GM19025 (cell line): ENCODE measurements at regions not wholly inside any gene's neighbourhood (a gene's known extent, or its start where the extent isn't known, plus 50 kb on each side); places are given as distances from the start of the nearest gene placed in this dataset.

Experiments
- ATAC-seq: cut with Tn5 transposase; IDR thresholded peaks from one replicate; pipeline ENCODE4 v1.9.1; 2021; ENCODE audit warnings: mild to moderate bottlenecking, low read depth, moderate library complexity; ENCODE audit not compliant: unreplicated experiment

DNA sequence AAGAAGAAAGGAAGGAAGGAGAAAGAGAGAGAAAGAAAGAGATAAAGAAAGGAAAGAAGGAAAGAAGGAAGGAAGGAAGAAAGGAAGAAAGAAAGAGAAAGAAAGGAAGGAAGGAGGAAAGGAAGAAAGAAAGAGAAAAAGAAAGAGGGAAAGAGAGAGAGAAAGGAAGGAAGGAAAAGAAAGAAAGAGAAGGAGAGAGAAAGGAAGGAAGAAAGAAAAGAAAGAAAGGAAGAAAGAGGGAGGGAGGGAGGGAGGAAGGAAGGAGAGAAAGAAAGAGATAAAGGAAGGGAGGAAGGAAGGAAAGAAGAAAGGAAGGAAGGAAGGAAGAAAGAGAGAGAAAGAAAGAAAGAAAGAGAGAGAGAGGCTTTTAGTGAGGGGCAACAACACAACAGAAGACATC is 135.1 kb upstream of the VSTM2B start:
- ATAC-seq = no peak

DNA sequence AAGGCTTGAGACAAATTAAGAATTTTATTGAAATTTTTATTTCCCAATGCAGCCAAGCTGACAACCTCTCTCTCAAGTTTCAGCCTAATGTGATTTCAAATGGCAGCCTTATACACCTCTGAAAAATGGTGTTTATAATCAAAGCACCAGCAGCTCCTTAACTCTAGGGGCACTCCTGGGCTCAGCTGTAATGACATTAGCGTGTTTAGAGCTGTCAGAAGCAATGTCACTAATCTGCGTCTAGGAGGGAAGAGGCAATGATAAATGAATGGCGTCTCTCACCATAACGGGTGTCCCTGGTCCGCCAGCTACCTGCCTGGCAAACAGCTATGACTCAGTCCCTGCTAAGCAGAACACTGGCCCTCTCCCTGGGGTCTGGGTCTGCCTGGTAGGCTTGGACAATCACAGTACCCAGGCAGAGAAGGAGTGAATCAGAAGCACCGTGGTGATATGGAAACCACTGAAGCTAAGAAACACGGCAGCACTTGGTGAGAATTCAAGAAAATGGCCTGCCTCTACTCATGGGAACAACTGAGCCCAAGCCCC is 131.8 kb upstream of the VSTM2B start:
- ATAC-seq = no peak

DNA sequence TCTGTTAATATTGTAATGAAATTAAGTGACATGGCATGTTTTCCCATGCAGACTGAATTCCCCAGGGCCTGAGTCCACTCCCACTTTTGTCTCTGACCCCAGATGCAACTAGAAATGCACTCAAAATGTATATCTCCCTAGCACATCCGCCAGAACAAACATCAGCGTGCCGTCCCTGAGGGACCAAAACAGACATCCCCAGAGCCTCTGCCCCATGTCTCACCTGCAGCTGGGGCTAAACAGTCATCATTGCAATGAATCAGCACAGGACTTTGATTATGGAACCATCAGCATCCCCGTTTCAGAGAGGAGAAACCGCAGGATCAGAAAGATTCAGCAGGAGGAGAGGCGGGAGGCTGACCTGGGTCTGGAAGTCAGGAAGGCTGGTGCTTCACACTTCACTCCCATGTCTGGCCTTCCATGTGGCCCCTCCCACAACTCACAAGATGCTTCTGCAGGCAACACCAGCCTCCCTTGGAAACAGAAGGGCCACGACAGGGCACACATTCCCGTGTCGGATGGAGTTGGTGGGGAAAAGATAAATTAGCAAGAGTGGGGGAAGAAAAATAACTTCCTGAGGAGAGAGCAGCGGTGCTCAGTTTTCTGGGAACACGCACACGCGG is 130.6 kb upstream of the VSTM2B start:
- no peak for ATAC-seq

DNA sequence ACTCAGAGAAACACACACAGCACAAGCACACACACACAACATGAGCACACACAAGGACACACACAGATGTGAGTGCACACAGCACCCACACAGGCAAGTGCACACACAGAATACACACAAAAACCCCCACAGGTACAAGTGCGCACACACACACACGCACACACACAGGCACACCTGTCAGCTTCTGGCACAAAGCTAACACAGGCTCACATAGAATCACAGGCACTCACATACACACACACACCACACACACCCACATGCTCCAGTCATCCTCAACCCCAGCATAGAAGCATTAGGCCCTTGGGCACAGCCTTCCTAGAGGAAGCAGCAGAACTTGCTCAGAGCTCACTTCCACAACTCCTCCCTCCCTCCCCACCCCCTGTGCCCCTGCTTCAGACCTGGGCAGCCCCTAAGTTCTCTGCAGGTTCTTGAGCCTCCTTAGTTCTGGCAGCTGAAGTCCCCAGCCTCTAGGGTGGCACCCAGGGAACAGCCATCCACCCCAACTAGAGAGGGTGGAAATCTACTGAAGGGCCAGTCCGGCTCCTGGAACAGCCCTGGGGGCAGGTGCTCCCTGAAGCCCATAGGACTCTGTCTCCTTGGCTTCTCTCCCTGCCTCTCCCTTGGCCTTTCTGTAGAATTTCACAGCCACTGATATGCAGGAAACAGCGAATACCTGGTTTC is 129.9 kb upstream of the VSTM2B start:
- ATAC-seq = no peak

DNA sequence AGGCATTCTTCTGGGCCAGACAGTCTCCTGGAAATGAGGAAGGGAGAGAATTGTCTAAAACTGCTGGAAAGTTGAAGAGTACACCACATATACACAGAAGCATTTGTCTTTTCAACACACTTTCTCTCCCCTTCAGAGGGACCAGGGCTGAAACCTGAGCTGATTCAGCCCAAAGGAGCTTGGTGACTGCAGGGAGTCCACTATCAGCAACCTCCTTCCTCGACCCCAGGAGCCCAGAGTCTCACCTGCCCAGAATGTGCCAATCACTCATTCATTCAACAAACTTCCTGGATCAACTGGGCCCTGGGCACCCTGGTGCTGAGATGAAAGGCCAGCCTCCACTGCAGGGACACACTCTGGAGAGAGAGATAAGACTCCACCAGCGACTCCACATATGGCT is 128.9 kb upstream of the VSTM2B start:
- ATAC-seq = no peak

DNA sequence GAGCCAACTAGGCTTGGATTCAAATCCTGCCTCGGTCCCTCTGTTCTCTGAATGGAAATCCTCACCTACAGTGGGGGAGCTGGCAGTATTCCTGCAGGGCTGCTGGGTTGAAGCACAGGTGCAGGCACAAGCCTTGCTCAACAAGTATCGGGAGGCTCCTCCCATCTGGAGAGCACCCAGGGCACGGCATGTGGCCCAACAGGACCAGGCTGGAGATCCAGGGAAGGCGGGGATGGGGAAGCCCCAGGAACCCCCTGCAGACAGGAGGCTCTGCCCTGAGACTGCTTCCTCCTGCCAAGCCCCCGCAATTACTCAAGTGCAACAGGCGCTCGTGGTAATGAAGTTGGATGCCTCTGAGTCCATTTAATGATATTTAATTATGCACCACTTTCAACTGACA is 128.0 kb upstream of the VSTM2B start:
- ATAC-seq = no peak

DNA sequence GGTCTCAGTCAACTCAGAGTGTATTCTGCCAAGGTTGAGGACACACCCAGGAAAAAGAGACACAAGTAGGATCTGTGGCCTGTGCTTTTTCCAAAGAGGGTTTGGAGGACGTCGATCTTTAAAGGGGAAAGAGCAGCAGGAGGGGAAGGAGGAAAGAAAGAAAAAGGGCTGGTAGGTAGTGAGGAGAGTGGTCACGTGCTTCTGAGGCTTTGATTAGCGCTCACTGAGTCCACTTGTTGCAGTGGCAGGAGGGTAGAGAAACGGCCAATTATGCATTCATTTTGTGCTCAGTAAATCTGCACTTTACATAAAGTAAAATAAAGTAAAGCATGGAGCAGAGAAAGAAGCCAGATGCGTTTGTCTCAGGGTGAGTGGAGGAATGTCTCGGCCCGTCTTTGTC is 126.0 kb upstream of the VSTM2B start:
- no peak for ATAC-seq

DNA sequence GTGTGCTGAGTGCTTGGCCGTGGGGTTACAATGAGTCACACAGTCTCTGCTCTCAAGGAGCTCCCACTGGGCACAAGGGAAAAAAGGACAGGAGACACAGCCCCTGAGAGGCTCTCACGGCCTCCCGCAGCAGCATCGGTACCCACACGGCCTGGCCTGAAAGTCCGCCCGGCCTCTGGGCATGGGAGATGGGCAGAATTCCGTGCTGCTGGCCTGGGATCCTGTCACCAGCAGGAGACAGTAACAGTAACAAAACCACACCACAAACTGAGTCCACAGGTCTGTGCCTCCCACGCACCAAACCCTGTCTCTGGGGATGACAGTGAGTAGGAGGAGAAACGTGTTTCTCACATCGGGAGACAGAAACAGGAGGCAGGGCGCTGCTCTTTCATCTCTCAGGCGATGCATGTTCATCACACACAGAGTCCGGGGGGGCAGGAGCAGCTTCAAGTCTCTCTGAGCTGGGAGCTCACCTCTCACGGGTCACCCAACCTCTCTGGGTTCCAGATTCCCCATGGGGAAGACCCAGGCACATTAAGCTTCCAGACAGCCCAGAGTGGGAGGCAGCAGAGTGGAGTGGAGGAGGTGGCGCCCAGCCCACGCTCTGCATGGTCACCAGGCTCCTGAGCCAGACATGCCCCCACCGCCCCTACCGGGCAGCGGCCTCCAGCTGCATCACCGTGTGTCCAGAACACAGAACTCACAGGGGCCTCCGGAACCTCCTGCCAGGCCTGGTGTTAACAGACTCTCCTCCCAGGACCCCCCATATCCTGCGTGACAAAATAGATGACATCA is 124.7 kb upstream of the VSTM2B start:
- ATAC-seq = no peak

DNA sequence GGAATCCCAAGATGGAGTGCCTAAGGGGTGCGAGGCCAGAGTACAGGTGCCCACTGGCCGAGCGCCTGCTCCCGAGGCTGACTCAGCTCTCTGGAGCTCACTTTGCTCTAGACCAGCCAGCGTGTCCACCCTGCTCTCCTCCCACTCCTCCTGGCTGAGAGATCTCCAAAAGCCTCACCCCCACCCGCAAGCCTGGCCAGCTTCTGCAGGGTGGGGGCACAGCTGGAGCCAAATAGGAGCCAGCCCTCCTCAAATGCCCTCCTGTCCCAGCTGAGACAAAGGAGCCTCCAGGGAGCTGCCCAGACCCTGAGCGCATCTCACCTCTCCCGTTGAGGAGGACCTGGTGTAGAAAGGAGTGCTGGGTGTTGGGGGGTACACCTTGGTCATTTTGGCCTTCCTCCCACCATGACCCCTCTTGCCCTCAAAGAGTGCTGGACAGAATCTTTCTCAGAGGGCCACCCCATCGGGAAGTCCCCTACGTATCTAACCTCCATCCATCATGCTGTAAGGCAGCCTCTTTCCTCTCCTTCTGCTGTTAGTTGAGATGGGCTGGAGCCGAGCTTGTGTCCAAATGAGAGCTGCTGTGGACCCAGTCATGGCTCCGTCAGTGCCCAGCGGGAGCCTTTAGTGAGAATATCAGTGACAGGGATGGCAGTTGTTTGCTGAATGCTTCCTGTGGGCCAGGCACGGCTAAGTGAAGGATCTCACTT is 123.9 kb upstream of the VSTM2B start:
- no peak for ATAC-seq

GRCh38 chr19:29402563-29402962 is 123.2 kb upstream of the VSTM2B start:
- no peak for ATAC-seq

- ATAC-seq = no peak
Measured at GRCh38 chr19:29404015-29404414, 121.8 kb upstream of the VSTM2B start.

- ATAC-seq = no peak
Measured at GRCh38 chr19:29404951-29405727, 120.7 kb upstream of the VSTM2B start.

DNA sequence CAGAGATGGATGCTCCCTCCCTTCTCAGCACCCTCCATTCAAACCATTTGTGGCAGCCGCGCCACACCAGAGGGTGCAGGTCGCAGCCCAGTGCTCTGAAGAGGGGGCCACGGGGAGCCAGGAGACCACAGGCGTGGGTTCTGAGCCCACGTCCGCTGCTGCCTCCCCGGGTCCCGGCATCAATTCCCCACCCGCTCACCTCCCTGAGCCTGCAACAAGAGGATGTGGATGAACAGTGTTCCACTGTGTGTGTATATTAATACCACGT is 120.1 kb upstream of the VSTM2B start:
- ATAC-seq = no peak

DNA sequence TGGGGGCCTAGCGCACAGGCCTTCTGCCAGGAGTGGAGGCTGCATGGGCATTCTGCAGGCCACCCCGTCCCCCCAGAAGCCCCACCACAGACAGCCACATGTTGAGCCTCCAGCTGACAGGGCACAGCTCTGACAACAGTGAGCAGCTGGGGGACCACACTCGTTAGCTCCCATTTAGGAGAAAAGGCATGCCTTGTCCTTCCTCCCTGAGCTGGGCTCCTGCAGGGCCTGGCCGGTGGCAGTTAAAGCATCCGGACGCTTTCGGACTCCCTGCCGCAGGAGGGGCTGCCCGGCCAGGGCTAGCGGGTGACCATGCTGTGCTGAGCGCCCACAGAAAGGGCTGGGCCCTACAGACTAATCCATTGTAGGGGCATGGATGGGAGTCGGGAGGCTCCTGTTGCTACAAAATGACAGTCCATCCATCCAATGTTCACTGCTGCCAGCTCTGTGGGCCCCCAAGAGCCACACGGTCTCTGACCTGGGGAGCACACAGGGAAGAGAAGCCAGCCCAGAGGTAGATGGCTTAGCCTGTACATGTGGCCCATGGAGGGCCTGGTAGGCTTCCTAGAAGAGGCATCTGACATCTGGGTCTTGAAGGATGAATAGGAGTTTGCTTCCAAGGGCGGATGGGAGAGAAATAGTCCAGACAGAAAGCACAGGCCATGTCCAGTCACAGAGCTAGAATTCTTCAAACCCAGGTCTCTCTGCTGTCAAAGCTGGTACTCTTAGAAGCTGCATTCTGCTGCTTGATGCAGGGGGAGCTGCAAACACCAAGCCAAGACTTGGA is 116.5 kb upstream of the VSTM2B start:
- ATAC-seq = no peak

- ATAC-seq = no peak
Measured at GRCh38 chr19:29410601-29411000, 115.2 kb upstream of the VSTM2B start.

- no peak for ATAC-seq
Measured at GRCh38 chr19:29411113-29411581, 114.6 kb upstream of the VSTM2B start.

DNA sequence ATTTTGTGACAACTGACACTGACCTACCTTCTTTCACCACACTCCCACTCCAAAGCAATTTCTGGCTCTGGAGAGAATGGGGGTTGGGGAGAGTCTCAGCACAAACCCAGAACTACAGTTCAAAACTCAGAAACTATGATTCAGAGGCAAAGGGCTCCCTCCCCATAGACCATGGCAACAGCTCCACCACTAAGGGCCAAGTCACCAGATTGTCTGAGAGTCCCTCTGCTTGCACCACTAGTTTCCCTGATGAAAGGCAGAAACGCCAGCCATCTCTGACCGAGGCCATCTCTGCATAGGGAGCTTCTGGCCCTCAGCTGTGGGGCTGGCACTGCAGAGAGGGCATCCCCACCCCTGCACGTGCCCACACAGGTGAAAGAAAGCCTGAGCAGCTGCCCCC is 112.4 kb upstream of the VSTM2B start:
- no peak for ATAC-seq

- no peak for ATAC-seq
Measured at GRCh38 chr19:29415507-29415906, 110.3 kb upstream of the VSTM2B start.

DNA sequence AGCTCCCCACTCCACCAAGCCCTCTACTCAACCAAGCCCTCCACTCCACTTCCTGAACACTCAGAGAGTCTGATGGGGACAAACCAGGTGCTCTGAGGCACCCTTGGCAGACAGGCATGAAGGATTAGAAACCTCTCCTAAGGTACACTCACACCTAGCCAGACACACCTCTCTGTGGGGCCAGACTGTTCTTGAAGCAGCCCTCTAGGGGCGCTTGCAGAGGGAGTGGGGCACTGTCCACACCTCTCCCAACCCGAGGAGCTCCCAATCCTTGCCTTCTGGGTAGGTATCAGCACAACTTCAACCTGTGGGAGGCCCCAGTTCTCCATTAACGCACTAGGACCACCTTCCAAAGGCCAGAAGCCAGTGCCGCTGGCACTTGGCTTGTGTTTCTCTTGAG is 108.7 kb upstream of the VSTM2B start:
- no peak for ATAC-seq
